HG03060 (cell line): ENCODE measurements at regions not wholly inside any gene's neighbourhood (a gene's known extent, or its start where the extent isn't known, plus 50 kb on each side); places are given as distances from the start of the nearest gene placed in this dataset.
"Not testable (repeated sequence)": the region's sequence is repeated elsewhere in the genome, so short reads cannot be mapped to it uniquely, and the experiment has no call there.

Source experiments
- ATAC-seq: cut with Tn5 transposase; IDR thresholded peaks from one replicate; pipeline ENCODE4 v1.9.1; 2021; ENCODE audit warnings: low read depth, moderate number of reproducible peaks; ENCODE audit not compliant: unreplicated experiment

- not testable (repeated sequence) for ATAC-seq
Observed at GRCh38 chr4:119437515-119437914, 115.6 kb upstream of the FABP2 start.

GRCh38 chr4:119408561-119409224 is 86.8 kb upstream of the FABP2 start:
- not testable (repeated sequence) for ATAC-seq

- not testable (repeated sequence) for ATAC-seq
Observed at GRCh38 chr4:119406721-119407460, 85.0 kb upstream of the FABP2 start.

- ATAC-seq, result not testable (repeated sequence)
Observed at GRCh38 chr4:119406041-119406440, 84.1 kb upstream of the FABP2 start.

GRCh38 chr4:119402322-119403308 is 80.7 kb upstream of the FABP2 start:
- peak; percentile 62 for ATAC-seq

GRCh38 chr4:119395701-119396100 is 73.8 kb upstream of the FABP2 start:
- ATAC-seq, result not testable (repeated sequence)

GRCh38 chr4:119394826-119395225 is 72.9 kb upstream of the FABP2 start:
- no peak for ATAC-seq

GRCh38 chr4:119388791-119389190 is 66.9 kb upstream of the FABP2 start:
- ATAC-seq, result not testable (repeated sequence)

GRCh38 chr4:119374616-119375015 is 52.7 kb upstream of the FABP2 start:
- ATAC-seq, result not testable (repeated sequence)

- not testable (repeated sequence) for ATAC-seq
Observed at GRCh38 chr4:119372316-119373062, 50.6 kb upstream of the FABP2 start.
